Pancreas (tissue), 10 donors: ENCODE measurements at regions not wholly inside any gene's neighbourhood (a gene's known extent, or its start where the extent isn't known, plus 50 kb on each side); places are given as distances from the start of the nearest gene placed in this dataset.

Experiments
- ATAC-seq, 4 donors: fragments of 200-7000 bp; cut with Tn5 transposase; one replicate each; pipeline versions ENCODE4 v1.8.0 to v1.9.1; 2020; ENCODE audit warnings: mild to moderate bottlenecking in 4 of 4, moderate library complexity in 4 of 4
- DNase-seq, 6 donors: peaks; one replicate each; pipeline ENCODE4 v3.0.0-alpha.2; 2020
- FAIRE-seq: peaks from 2 replicates; lab custom pipeline; 2012; peaks lifted over from hg19 to GRCh38; lab: Jason Lieb, UNC
- H3K27ac ChIP-seq, 4 donors: fragments of 200-600 bp; sonication (generic); 1 replicate in 3 of 4; 2 replicates in 1 of 4; pipeline versions ENCODE4 v1.5.0 to v1.8.0; 2020
- H3K27me3 ChIP-seq, 4 donors: fragments of 200-600 bp; one replicate each; pipeline ENCODE4 v1.8.0; 2021
- H3K36me3 ChIP-seq, 3 donors: fragments of 200-600 bp; sonication (generic) in 1 of 3; one replicate each; pipeline versions ENCODE4 v1.5.0 to v1.8.0; 2020 to 2021
- H3K4me1 ChIP-seq, 3 donors: fragments of 200-600 bp; one replicate each; pipeline ENCODE4 v1.8.0; 2021
- H3K4me3 ChIP-seq, 4 donors: fragments of 200-600 bp; sonication (generic) in 2 of 4; one replicate each; pipeline versions ENCODE4 v1.5.0 to v1.8.0; 2020 to 2021
- H3K9me3 ChIP-seq, 4 donors: fragments of 200-600 bp; one replicate each; pipeline ENCODE4 v1.8.0; 2021
- WGBS, 2 donors: extraction: QIAGEN DNeasy Blood & Tissue Kit; methylation state at CpG; one replicate each; pipeline ENCODE4 v1.1.7; 2013; 5-methylcytosine and 5-hydroxymethylcytosine counted together
- intact Hi-C, 3 donors: fragments of 100-400 bp; cut with DNase I; formaldehyde crosslinking; loops; one replicate each; pipeline versions ENCODE4 v1.11.1 to v1.14.2; 2022
- TF ChIP-seq, protein P1 (sequence below), 4 donors: fragments of 200-600 bp; sonication (generic) in 3 of 4; IDR thresholded peaks; one replicate each; pipeline versions ENCODE4 v1.5.0 to v1.8.0; 2021; ENCODE audit warnings: antibody characterized with exemption in 4 of 4
- donor health status: healthy with polysubstance abuse.
- donor health status: DM: no; HTN: no; CAD: no; lungs with moderate emphysema.
- donor health status: DM: no; HTN: no; CAD: no.
- donor health status: control.
- donor health status: control.
- donor health status: Bipolar disorder and iron deficiency.
- donor health status: DM: yes; HTN: yes; CAD: no.
- donor health status: DM: no; HTN: no; CAD: no.
- donor health status: DM: no; HTN: no; CAD: no.
- donor health status: DM: yes; HTN: yes; CAD: no.

GRCh38 chr14:97713023-97713422 lies 915.8 kb downstream of the VRK1 start:
- WGBS, 2 donors = 71 to 72% methylated on average over 6 of the region's 6 CpGs
- FAIRE-seq = no peak
- no peak overlapping the region for H3K4me3 ChIP-seq

GRCh38 chr14:97718886-97719442 lies 921.8 kb downstream of the VRK1 start:
- TF ChIP-seq, protein P1, sequence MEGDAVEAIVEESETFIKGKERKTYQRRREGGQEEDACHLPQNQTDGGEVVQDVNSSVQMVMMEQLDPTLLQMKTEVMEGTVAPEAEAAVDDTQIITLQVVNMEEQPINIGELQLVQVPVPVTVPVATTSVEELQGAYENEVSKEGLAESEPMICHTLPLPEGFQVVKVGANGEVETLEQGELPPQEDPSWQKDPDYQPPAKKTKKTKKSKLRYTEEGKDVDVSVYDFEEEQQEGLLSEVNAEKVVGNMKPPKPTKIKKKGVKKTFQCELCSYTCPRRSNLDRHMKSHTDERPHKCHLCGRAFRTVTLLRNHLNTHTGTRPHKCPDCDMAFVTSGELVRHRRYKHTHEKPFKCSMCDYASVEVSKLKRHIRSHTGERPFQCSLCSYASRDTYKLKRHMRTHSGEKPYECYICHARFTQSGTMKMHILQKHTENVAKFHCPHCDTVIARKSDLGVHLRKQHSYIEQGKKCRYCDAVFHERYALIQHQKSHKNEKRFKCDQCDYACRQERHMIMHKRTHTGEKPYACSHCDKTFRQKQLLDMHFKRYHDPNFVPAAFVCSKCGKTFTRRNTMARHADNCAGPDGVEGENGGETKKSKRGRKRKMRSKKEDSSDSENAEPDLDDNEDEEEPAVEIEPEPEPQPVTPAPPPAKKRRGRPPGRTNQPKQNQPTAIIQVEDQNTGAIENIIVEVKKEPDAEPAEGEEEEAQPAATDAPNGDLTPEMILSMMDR (IDR thresholded peaks at IDR 0.05) = no peak
- ATAC-seq = no peak
- Histone ChIP-seq H3K9me3 (no peaks in the 10 kb centered on the region), H3K27ac (no peak overlapping the region), H3K4me1 (no peaks in the 10 kb centered on the region), H3K27me3 (no peaks in the 10 kb centered on the region), H3K36me3 (no peaks in the 10 kb centered on the region), H3K4me3 (no peak overlapping the region)
- no peak for DNase-seq
- WGBS, 2 donors = 49 to 59% methylated on average over 1 of the region's 1 CpG
- no peak for FAIRE-seq
- intact Hi-C loops = no loop called here

More at GRCh38 chr14:97713023-97713422, 915.8 kb downstream of the VRK1 start:
- intact Hi-C loops = no loop called here
- Histone ChIP-seq H3K27ac (no peak overlapping the region), H3K27me3 (no peaks in the 10 kb centered on the region), H3K9me3 (no peaks in the 10 kb centered on the region), H3K4me1 (no peaks in the 10 kb centered on the region), H3K36me3 (no peaks in the 10 kb centered on the region)
- TF ChIP-seq, protein P1 (IDR thresholded peaks at IDR 0.05) = no peak
- ATAC-seq = no peak
- no peak for DNase-seq

GRCh38 chr14:97719931-97720330 lies 922.7 kb downstream of the VRK1 start:
- intact Hi-C loops = no loop called here
- 60 to 75% methylated on average over 2 of the region's 2 CpGs for WGBS, 2 donors
- H3K27ac ChIP-seq = no peak overlapping the region
- H3K9me3 ChIP-seq = no peaks in the 10 kb centered on the region
- no peaks in the 10 kb centered on the region for H3K27me3 ChIP-seq
- H3K4me1 ChIP-seq = no peaks in the 10 kb centered on the region
- DNase-seq = no peak
- no peak overlapping the region for H3K4me3 ChIP-seq
- no peak for FAIRE-seq
- no peaks in the 10 kb centered on the region for H3K36me3 ChIP-seq
- TF ChIP-seq, protein P1 (IDR thresholded peaks at IDR 0.05) = no peak
- ATAC-seq = no peak

DNA sequence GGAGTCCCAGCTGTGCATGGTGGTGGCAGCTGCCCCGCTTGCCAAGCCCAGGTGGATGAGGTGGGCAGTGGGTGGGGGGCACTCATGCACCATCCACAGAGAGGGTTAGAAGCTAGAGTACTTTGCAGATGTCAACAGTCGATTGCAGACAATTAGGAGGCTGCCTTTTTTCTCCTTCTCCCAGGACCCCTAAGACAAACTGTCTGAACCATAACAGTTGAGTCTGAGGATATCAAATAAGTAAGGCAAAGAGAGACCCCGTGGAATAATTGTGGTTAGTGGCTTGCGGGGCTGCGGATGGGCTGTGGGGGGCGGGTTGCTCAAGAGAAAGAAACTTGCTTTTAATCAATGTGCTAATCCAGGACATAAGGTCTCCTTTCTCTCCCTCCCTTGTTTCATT lies 926.2 kb downstream of the VRK1 start:
- 56 to 71% methylated on average over 6 of the region's 6 CpGs for WGBS, 2 donors
- intact Hi-C loops = no loop called here

GRCh38 chr14:97723819-97724218 lies 926.6 kb downstream of the VRK1 start:
- DNase-seq (no peak), FAIRE-seq (no peak), ATAC-seq (no peak)
- intact Hi-C loops = no loop called here
- TF ChIP-seq, protein P1 (IDR thresholded peaks at IDR 0.05) = no peak
- no peaks in the 10 kb centered on the region for H3K27me3 ChIP-seq
- no peak overlapping the region for H3K27ac ChIP-seq
- no peaks in the 10 kb centered on the region for H3K36me3 ChIP-seq
- H3K4me3 ChIP-seq = no peak overlapping the region
- H3K9me3 ChIP-seq = no peaks in the 10 kb centered on the region
- H3K4me1 ChIP-seq = no peaks in the 10 kb centered on the region
- 61 to 69% methylated on average over 7 of the region's 7 CpGs for WGBS, 2 donors

More for the DNA sequence above, 926.2 kb downstream of the VRK1 start:
- FAIRE-seq (no peak), DNase-seq (no peak), ATAC-seq (no peak)
- TF ChIP-seq, protein P1 (IDR thresholded peaks at IDR 0.05) = no peak
- no peaks in the 10 kb centered on the region for H3K4me1 ChIP-seq
- H3K27ac ChIP-seq = no peak overlapping the region
- no peak overlapping the region for H3K4me3 ChIP-seq
- H3K9me3 ChIP-seq = no peaks in the 10 kb centered on the region
- H3K36me3 ChIP-seq = no peaks in the 10 kb centered on the region
- no peaks in the 10 kb centered on the region for H3K27me3 ChIP-seq
